Prostate gland (tissue), 2 donors: ENCODE measurements at regions not wholly inside any gene's neighbourhood (a gene's known extent, or its start where the extent isn't known, plus 50 kb on each side); places are given as distances from the start of the nearest gene placed in this dataset.

ENCODE experiments used
- CTCF ChIP-seq, 4 experiments: fragments of 200-600 bp in 2 of 4; fragments of 450-650 bp in 2 of 4; sonication (generic) in 2 of 4; IDR thresholded peaks; 1 replicate in 3 of 4; 2 replicates in 1 of 4; pipeline ENCODE4 v1.5.1; 2016 to 2019; ENCODE audit warnings: antibody characterized with exemption in 4 of 4, mild to moderate bottlenecking in 2 of 4, moderate library complexity in 2 of 4
- POLR2A ChIP-seq: fragments of 450-650 bp; IDR thresholded peaks from one replicate; pipeline ENCODE4 v1.6.1; 2016; ENCODE audit warnings: antibody characterized with exemption, mild to moderate bottlenecking
- POLR2AphosphoS5 ChIP-seq: sonication (generic); formaldehyde crosslinking; IDR thresholded peaks from one replicate; pipeline ENCODE4 v1.6.1; 2017; ENCODE audit warnings: antibody characterized with exemption

DNA sequence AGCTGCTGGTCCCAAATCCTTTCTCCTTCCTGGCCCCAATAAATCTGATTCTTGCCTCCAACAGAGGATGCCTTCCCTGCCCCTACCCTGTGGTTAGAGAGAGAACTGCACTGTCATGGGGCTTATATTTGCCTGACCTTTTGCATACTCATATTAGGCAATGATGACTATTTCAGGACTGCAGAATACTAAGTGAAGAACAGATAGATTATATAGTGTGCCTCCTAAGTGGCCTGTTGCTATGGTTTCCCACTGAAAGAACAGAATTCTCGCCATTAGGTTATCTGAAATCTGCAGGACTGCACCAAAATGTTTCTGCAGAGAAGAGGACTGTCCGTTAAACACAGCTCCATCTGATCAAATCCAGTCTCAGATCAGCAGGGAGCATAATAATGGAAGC is 87.3 kb upstream of the CCNG1 start:
- no peak for TF ChIP-seq CTCF (IDR thresholded peaks at IDR 0.05)
- TF ChIP-seq POLR2A = no peak
- no peak for TF ChIP-seq POLR2AphosphoS5
